Kidney epithelial cell (primary cell): ENCODE measurements at regions not wholly inside any gene's neighbourhood (a gene's known extent, or its start where the extent isn't known, plus 50 kb on each side); places are given as distances from the start of the nearest gene placed in this dataset.
"Not testable (repeated sequence)": the region's sequence is repeated elsewhere in the genome, so short reads cannot be mapped to it uniquely, and the experiment has no call there.

ENCODE experiments used
- DNase-seq: peaks from one replicate; pipeline ENCODE4 v3.0.0-alpha.2; 2010; ENCODE audit warnings: low read depth
- H3K27me3 ChIP-seq: 2 replicates; pipeline ENCODE4 v1.6.0; 2011; ENCODE audit warnings: low read length; ENCODE audit not compliant: control insufficient read depth, insufficient read depth
- H3K36me3 ChIP-seq: 2 replicates; pipeline ENCODE4 v1.5.1; 2011; ENCODE audit warnings: low read length; ENCODE audit not compliant: control insufficient read depth, insufficient read depth
- H3K4me3 ChIP-seq: 2 replicates; pipeline ENCODE4 v1.5.1; 2011; ENCODE audit warnings: low read depth, mild to moderate bottlenecking, control low read depth, low read length
- TF ChIP-seq, protein P1 (sequence below): IDR thresholded peaks from 2 replicates; pipeline ENCODE4 v1.5.1; 2011; ENCODE audit warnings: mild to moderate bottlenecking, moderate library complexity, low read length, control low read depth, inconsistent platforms; ENCODE audit not compliant: insufficient read depth, poor library complexity, severe bottlenecking

DNA sequence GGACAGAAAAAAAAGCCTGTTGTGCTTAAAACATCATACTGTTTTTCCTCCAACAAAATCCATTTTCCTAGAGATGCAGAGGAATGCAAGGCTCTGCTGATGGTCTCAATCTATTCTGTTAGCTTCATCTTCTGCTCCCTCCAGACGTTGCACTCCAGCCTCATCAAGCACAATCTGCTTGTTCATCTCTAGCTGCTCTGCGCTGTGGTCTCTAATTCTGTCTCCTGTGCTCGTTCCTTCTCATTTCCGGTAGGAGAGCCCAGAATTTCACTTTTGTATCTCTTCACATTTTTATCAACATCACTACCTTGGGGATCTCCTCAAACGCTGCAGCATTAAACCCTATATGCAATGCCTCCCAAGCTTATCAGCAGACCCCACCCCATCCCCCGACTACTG, 708.9 kb downstream of the RNF144A start:
- TF ChIP-seq, protein P1, sequence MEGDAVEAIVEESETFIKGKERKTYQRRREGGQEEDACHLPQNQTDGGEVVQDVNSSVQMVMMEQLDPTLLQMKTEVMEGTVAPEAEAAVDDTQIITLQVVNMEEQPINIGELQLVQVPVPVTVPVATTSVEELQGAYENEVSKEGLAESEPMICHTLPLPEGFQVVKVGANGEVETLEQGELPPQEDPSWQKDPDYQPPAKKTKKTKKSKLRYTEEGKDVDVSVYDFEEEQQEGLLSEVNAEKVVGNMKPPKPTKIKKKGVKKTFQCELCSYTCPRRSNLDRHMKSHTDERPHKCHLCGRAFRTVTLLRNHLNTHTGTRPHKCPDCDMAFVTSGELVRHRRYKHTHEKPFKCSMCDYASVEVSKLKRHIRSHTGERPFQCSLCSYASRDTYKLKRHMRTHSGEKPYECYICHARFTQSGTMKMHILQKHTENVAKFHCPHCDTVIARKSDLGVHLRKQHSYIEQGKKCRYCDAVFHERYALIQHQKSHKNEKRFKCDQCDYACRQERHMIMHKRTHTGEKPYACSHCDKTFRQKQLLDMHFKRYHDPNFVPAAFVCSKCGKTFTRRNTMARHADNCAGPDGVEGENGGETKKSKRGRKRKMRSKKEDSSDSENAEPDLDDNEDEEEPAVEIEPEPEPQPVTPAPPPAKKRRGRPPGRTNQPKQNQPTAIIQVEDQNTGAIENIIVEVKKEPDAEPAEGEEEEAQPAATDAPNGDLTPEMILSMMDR = no peak

GRCh38 chr2:7627583-7627982, 710.4 kb downstream of the RNF144A start:
- no peak overlapping the region for H3K4me3 ChIP-seq
- no peak for DNase-seq
- no peaks in the 10 kb centered on the region for H3K27me3 ChIP-seq
- TF ChIP-seq, protein P1 = no peak
- no peaks in the 10 kb centered on the region for H3K36me3 ChIP-seq

More for the DNA sequence above, 708.9 kb downstream of the RNF144A start:
- Histone ChIP-seq H3K27me3 (no peaks in the 10 kb centered on the region), H3K36me3 (no peaks in the 10 kb centered on the region), H3K4me3 (no peak overlapping the region)
- no peak for DNase-seq

DNA sequence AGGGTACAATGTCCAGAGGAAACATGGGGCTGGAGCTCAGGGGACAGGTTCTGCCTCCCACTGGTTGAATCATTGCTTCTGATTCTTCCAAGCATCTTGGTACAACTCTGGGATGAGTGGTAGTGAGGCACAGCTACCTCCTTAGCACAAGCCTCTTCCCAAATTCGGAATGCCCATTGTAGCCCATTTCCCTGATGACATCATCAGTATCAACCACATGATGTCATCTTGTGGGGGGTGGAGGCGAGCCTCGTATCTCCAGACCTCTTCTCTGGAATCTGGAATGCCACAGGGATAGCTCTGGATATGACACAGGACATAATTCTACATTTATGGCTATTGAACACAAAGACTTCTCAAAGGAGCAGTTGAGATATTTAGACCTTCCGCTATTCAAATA, 715.2 kb downstream of the RNF144A start:
- H3K4me3 ChIP-seq = no peak overlapping the region
- TF ChIP-seq, protein P1 = no peak
- H3K36me3 ChIP-seq = no peaks in the 10 kb centered on the region
- no peak for DNase-seq
- H3K27me3 ChIP-seq = no peaks in the 10 kb centered on the region

DNA sequence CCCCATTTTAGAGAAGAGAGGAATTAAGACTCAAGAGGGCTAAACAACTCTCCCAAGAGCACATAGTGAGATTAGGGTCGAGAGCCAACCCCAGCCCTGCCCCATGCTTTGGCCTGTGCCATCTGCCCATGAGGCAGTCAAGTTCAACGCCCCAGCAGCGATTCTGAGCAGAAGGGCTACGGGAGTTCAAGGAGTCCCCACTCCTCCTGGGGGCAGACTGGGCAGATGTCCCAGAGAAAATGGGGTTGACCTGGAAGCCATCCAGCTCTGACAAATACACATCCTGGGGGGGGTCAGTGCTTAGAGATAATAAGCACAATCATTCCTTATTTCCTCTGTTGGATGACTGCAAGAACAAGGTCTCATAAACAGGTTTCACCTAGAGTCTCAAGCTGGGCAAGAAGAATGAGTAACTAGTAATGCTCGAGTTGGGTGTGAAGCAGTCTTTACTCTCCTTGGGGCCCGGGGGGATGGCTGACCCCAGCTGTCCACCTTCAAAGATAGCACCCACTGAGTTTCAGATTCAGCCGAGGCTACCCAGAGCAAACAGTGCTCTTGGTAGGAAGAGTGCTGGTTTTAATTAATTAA, 716.4 kb downstream of the RNF144A start:
- Histone ChIP-seq H3K36me3 (no peaks in the 10 kb centered on the region), H3K27me3 (no peaks in the 10 kb centered on the region), H3K4me3 (no peak overlapping the region)
- TF ChIP-seq, protein P1 = no peak
- DNase-seq = no peak

- DNase-seq = no peak
- Histone ChIP-seq H3K27me3 (no peaks in the 10 kb centered on the region), H3K36me3 (no peaks in the 10 kb centered on the region), H3K4me3 (no peak overlapping the region)
- TF ChIP-seq, protein P1 = no peak
Measured at GRCh38 chr2:7634409-7634808, 717.2 kb downstream of the RNF144A start.

GRCh38 chr2:7639476-7639875, 722.3 kb downstream of the RNF144A start:
- TF ChIP-seq, protein P1 = no peak
- no peaks in the 10 kb centered on the region for H3K36me3 ChIP-seq
- no peak overlapping the region for H3K4me3 ChIP-seq
- no peak for DNase-seq
- no peaks in the 10 kb centered on the region for H3K27me3 ChIP-seq

DNA sequence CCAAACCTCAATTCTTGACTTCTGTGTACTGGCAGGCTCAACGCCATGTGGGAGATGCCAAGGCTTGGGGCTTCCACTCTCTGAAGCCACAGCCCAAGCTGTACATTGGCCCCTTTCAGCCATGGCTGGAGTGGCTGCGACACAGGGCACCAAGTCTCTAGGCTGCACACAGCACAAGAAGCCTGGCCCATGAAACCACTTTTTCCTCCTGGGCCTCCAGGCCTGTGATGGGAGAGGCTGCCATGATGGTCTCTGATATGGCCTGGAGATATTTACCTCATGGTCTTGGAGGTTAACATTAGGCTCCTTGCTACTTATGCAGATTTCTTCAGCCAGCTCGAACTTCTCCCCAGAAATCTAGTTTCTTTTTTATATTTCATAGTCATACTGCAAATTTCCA, 724.1 kb downstream of the RNF144A start:
- not testable (repeated sequence) for H3K27me3 ChIP-seq, DNase-seq, H3K36me3 ChIP-seq, H3K4me3 ChIP-seq
